Heart left ventricle (tissue), 16 donors: ENCODE measurements at regions not wholly inside any gene's neighbourhood (a gene's known extent, or its start where the extent isn't known, plus 50 kb on each side); places are given as distances from the start of the nearest gene placed in this dataset.

Experiments used
- ATAC-seq, 4 donors: fragments of 200-7000 bp; cut with Tn5 transposase; one replicate each; pipeline ENCODE4 v1.9.1; 2020 to 2022; ENCODE audit warnings: moderate library complexity in 4 of 4, mild to moderate bottlenecking in 3 of 4, moderate number of reproducible peaks in 1 of 4
- DNase-seq, 5 donors: peaks; one replicate each; pipeline ENCODE4 v3.0.0-alpha.2; 2020
- H3K27ac ChIP-seq, 12 donors: fragments of 200-600 bp; sonication (generic) in 4 of 12; one replicate each; pipeline versions ENCODE4 v1.5.0 to v1.8.0; 2016 to 2022; ENCODE audit warnings: mild to moderate bottlenecking in 2 of 12
- H3K27me3 ChIP-seq, 9 donors: fragments of 200-600 bp; sonication (generic) in 2 of 9; one replicate each; pipeline versions ENCODE4 v1.5.1 to v1.8.0; 2016 to 2022; ENCODE audit warnings: mild to moderate bottlenecking in 3 of 9
- H3K36me3 ChIP-seq, 9 donors: fragments of 200-600 bp; sonication (generic) in 2 of 9; one replicate each; pipeline versions ENCODE4 v1.5.0 to v1.8.0; 2018 to 2022; ENCODE audit warnings: mild to moderate bottlenecking in 2 of 9
- H3K4me1 ChIP-seq, 12 donors: fragments of 200-600 bp; sonication (generic) in 4 of 12; one replicate each; pipeline versions ENCODE4 v1.5.0 to v1.8.0; 2016 to 2022; ENCODE audit warnings: mild to moderate bottlenecking in 3 of 12
- H3K4me3 ChIP-seq, 12 donors: fragments of 200-600 bp; sonication (generic) in 4 of 12; one replicate each; pipeline versions ENCODE4 v1.5.0 to v1.8.0; 2017 to 2022; ENCODE audit warnings: mild to moderate bottlenecking in 9 of 12, moderate library complexity in 4 of 12
- H3K9me3 ChIP-seq, 12 donors: fragments of 200-600 bp; sonication (generic) in 4 of 12; one replicate each; pipeline versions ENCODE4 v1.5.0 to v1.8.0; 2016 to 2022; ENCODE audit warnings: mild to moderate bottlenecking in 1 of 12
- POLR2A ChIP-seq, 2 donors: fragments of 450-650 bp; IDR thresholded peaks; one replicate each; pipeline ENCODE4 v1.6.1; 2017; ENCODE audit warnings: antibody characterized with exemption in 2 of 2, mild to moderate bottlenecking in 2 of 2, moderate library complexity in 2 of 2
- WGBS, 4 donors: extraction: QIAGEN DNeasy Blood & Tissue Kit in 2 of 4; methylation state at CpG; one replicate each; pipeline versions ENCODE4 v1.1.5 to v1.1.7; 2013 to 2018; 5-methylcytosine and 5-hydroxymethylcytosine counted together
- intact Hi-C, 10 donors: fragments of 100-400 bp; cut with DNase I; formaldehyde crosslinking; loops; one replicate each; pipeline versions ENCODE4 v1.11.1 to v1.14.2; 2022
- TF ChIP-seq, protein P1 (sequence below), 12 donors: fragments of 200-600 bp; sonication (generic) in 4 of 12; IDR thresholded peaks; one replicate each; pipeline versions ENCODE4 v1.5.0 to v1.8.0; 2018 to 2022; ENCODE audit warnings: antibody characterized with exemption in 12 of 12, mild to moderate bottlenecking in 5 of 12
- donor health status: ischemic (EF 13 %, LVEDD 7.1; RV severe dilation, severe dysfunction).
- donor health status: healthy with polysubstance abuse.
- donor health status: DM: no; HTN: yes; CAD: no.
- donor health status: DM: no; HTN: no; CAD: no.
- donor health status: ischemic (EF 25% LVEDD 6.9; RV normal size, moderate dysfunction).
- donor health status: ischemic (EF 25% LVEDD 5.7; RV mildly dilated, moderate dysfunction).
- donor health status: healthy.
- donor health status: DM: yes; HTN: yes; CAD: no.
- donor health status: ischemic (EF 35%, LVEDD 5.7; RV mildly dilated, moderate dysfunction).
- donor health status: nonischemic (EF 11% LVEDD 7.7; RV severe dilation, severe dysfunction).
- donor health status: DM: yes; HTN: yes; CAD: no.
- donor health status: PGD.
- donor health status: ischemic (EF 29% LVEDD 5.4; RV normal size, mild dysfunction).
- donor health status: nonischemic (EF 23%, LVEDD 6.1; RV moderate dilation, normal function).

- DNase-seq (no peak), ATAC-seq (no peak)
- no peak overlapping the region for H3K4me3 ChIP-seq
- H3K27me3 ChIP-seq = no peaks in the 10 kb centered on the region
- TF ChIP-seq, protein P1, sequence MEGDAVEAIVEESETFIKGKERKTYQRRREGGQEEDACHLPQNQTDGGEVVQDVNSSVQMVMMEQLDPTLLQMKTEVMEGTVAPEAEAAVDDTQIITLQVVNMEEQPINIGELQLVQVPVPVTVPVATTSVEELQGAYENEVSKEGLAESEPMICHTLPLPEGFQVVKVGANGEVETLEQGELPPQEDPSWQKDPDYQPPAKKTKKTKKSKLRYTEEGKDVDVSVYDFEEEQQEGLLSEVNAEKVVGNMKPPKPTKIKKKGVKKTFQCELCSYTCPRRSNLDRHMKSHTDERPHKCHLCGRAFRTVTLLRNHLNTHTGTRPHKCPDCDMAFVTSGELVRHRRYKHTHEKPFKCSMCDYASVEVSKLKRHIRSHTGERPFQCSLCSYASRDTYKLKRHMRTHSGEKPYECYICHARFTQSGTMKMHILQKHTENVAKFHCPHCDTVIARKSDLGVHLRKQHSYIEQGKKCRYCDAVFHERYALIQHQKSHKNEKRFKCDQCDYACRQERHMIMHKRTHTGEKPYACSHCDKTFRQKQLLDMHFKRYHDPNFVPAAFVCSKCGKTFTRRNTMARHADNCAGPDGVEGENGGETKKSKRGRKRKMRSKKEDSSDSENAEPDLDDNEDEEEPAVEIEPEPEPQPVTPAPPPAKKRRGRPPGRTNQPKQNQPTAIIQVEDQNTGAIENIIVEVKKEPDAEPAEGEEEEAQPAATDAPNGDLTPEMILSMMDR (IDR thresholded peaks at IDR 0.05) = no peak
- no peak for TF ChIP-seq POLR2A (IDR thresholded peaks at IDR 0.05)
- no peak overlapping the region for H3K27ac ChIP-seq
- H3K36me3 ChIP-seq = no peaks in the 10 kb centered on the region
- 40 to 52% (median 43%) methylated on average over 3 of the region's 3 CpGs for WGBS, 4 donors
- no peaks in the 10 kb centered on the region for H3K9me3 ChIP-seq
- H3K4me1 ChIP-seq = no peaks in the 10 kb centered on the region
- intact Hi-C loops = no loop called here
Observed at GRCh38 chr9:119458068-119458467, 88.8 kb upstream of the BRINP1 start.

DNA sequence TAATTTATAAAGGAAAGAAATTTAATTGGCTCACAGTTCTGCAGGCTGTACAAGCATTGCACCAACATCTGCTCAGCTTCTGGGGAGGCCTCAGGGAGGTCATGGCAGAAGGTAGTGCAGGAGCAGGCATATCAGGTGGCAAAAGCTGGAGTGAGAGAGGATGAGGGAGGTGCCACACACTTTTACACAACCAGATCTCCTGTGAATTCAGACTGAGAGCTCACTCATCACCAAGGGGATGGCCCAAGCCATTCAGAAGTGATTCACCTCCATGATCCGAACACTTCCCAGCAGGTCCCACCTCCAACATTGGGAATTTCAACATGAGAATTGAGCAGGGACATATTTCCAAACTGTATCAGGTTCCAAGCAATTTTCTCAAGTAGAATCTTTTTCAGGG, 84.7 kb upstream of the BRINP1 start:
- Histone ChIP-seq H3K4me1 (no peaks in the 10 kb centered on the region), H3K9me3 (no peaks in the 10 kb centered on the region), H3K27me3 (no peaks in the 10 kb centered on the region), H3K27ac (no peak overlapping the region), H3K36me3 (no peaks in the 10 kb centered on the region), H3K4me3 (no peak overlapping the region)
- DNase-seq (no peak), ATAC-seq (no peak)
- TF ChIP-seq POLR2A (IDR thresholded peaks at IDR 0.05) = no peak
- TF ChIP-seq, protein P1 (IDR thresholded peaks at IDR 0.05) = no peak
- intact Hi-C loops = no loop called here
- WGBS, 4 donors = 59 to 83% (median 74%) methylated on average over 1 of the region's 1 CpG

DNA sequence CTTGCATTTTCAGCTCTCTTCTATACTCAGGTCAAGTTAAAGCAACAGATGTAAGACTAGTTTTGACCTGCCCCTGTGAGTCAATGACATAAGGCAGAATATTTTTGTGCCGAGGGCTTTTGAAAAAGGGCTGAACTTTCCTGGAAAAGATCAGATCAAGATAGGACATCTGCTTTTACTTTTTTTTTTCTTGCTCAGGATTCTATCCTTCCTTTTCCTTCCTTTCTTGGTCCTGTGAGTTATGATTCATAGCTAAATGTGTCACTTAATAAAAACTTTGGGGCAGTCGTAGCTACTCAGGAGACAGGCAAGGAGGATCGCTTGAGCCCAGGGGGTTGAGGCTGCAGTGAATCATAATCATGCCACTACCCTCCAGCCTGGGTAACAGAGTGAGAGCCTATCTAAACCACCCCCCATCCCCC, 84.3 kb upstream of the BRINP1 start:
- H3K4me3 ChIP-seq = no peak overlapping the region
- DNase-seq = no peak
- TF ChIP-seq, protein P1 (IDR thresholded peaks at IDR 0.05) = no peak
- TF ChIP-seq POLR2A (IDR thresholded peaks at IDR 0.05) = no peak
- ATAC-seq = no peak
- WGBS, 4 donors = 51 to 68% (median 65%) methylated on average over 3 of the region's 3 CpGs
- H3K36me3 ChIP-seq = no peaks in the 10 kb centered on the region
- no peaks in the 10 kb centered on the region for H3K4me1 ChIP-seq
- intact Hi-C loops = no loop called here
- no peaks in the 10 kb centered on the region for H3K9me3 ChIP-seq
- H3K27me3 ChIP-seq = no peaks in the 10 kb centered on the region
- H3K27ac ChIP-seq = no peak overlapping the region

GRCh38 chr9:119451426-119451825, 82.2 kb upstream of the BRINP1 start:
- Histone ChIP-seq H3K9me3 (no peaks in the 10 kb centered on the region), H3K4me3 (no peak overlapping the region), H3K36me3 (no peaks in the 10 kb centered on the region), H3K27ac (no peak overlapping the region), H3K4me1 (no peaks in the 10 kb centered on the region), H3K27me3 (no peaks in the 10 kb centered on the region)
- no peak for TF ChIP-seq POLR2A (IDR thresholded peaks at IDR 0.05)
- TF ChIP-seq, protein P1 (IDR thresholded peaks at IDR 0.05) = no peak
- ATAC-seq = no peak
- intact Hi-C loops = no loop called here
- no peak for DNase-seq
